Type B pancreatic cell (in vitro differentiated cells): ENCODE measurements at regions not wholly inside any gene's neighbourhood (a gene's known extent, or its start where the extent isn't known, plus 50 kb on each side); places are given as distances from the start of the nearest gene placed in this dataset.

ENCODE experiments used
- DNase-seq: peaks from one replicate; pipeline ENCODE4 v3.0.0; 2021; ENCODE audit warnings: mixed read lengths; ENCODE audit not compliant: unreplicated experiment; ENCODE audit errors: extremely low spot score
- H3K27ac Mint-ChIP-seq: 2 replicates; pipeline ENCODE4 v1.8.0; 2021; ENCODE audit warnings: mild to moderate bottlenecking, mixed read lengths
- H3K27me3 Mint-ChIP-seq: 2 replicates; pipeline ENCODE4 v1.8.0; 2021; ENCODE audit warnings: mixed read lengths
- H3K36me3 Mint-ChIP-seq: 2 replicates; pipeline ENCODE4 v1.8.0; 2021; ENCODE audit warnings: mixed read lengths
- H3K4me1 Mint-ChIP-seq: one replicate; pipeline ENCODE4 v1.8.0; 2021; ENCODE audit warnings: mixed read lengths; ENCODE audit not compliant: unreplicated experiment
- H3K4me3 Mint-ChIP-seq: 2 replicates; pipeline ENCODE4 v1.8.0; 2021; ENCODE audit warnings: mild to moderate bottlenecking, mixed read lengths
- H3K9me3 Mint-ChIP-seq: 2 replicates; pipeline ENCODE4 v1.8.0; 2021; ENCODE audit warnings: mixed read lengths
- CTCF ChIP-seq: fragments of 200-600 bp; sonication (generic); conservative IDR thresholded peaks from 2 replicates; pipeline ENCODE4 v1.5.0; 2021; ENCODE audit warnings: antibody characterized with exemption, mild to moderate bottlenecking

GRCh38 chr21:14712121-14712715, 166.1 kb upstream of the SAMSN1 start:
- H3K36me3 Mint-ChIP-seq: no peaks in the 10 kb centered on the region
- TF ChIP-seq CTCF: no peak
- no peaks in the 10 kb centered on the region for H3K27me3 Mint-ChIP-seq
- no peak for DNase-seq
- H3K4me1 Mint-ChIP-seq: no peaks in the 10 kb centered on the region
- H3K9me3 Mint-ChIP-seq: peaks cover 25% of the 10 kb centered on the region
- peak overlapping the region; percentile 27 for H3K27ac Mint-ChIP-seq
- peak overlapping the region; percentile 1 for H3K4me3 Mint-ChIP-seq

DNA sequence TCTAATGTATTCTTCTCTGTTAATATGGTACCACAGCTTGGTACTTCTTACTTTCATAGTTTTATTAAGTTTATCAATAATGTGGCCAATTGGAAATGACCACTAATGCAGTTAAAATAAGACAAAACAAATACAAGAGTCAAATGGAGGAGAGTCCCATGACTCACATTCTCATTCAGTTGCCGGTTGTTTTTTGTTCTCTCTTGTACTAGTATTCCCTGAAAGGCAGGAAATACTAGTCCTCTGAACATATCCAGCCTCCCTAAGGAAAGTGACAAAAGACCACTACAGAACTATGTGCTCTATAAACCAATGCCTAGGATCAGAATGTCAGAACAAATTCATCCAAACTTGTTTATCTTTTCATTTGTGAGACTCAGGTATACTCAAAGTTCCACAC, 165.2 kb upstream of the SAMSN1 start:
- H3K27ac Mint-ChIP-seq: no peak overlapping the region

DNA sequence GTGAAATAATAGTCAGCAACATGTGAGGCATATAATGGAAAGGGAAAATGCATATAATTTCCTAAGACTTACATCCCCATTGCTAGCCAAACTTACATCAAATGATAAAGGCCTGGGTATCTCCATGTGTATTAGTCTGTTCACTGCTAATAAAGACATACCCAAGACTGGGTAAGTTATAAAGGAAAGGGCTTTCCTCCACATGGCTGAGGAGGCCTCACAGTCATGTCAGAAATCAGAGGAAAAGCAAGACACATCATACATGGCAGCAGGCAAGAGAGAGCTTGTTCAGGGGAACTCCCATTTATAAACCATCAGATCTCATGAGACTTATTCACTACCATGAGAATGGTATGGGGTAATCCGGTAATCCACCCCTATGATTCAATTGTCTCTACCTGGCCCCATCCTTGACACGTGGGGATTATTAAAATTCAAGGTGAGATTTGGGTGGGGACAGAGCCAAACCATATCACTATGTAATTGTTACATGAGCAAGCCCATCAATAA, 161.5 kb upstream of the SAMSN1 start:
- Mint-ChIP-seq H3K9me3 (peaks cover 11% of the 10 kb centered on the region), H3K4me3 (no peak overlapping the region), H3K36me3 (no peaks in the 10 kb centered on the region), H3K27ac (no peak overlapping the region), H3K27me3 (no peaks in the 10 kb centered on the region), H3K4me1 (no peaks in the 10 kb centered on the region)
- no peak for TF ChIP-seq CTCF
- DNase-seq: no peak

More for the DNA sequence above, 165.2 kb upstream of the SAMSN1 start:
- H3K36me3 Mint-ChIP-seq: no peaks in the 10 kb centered on the region
- H3K27me3 Mint-ChIP-seq: no peaks in the 10 kb centered on the region
- H3K4me3 Mint-ChIP-seq: no peak overlapping the region
- no peaks in the 10 kb centered on the region for H3K4me1 Mint-ChIP-seq
- H3K9me3 Mint-ChIP-seq: peaks cover 25% of the 10 kb centered on the region
- DNase-seq: no peak
- TF ChIP-seq CTCF: no peak

- H3K4me1 Mint-ChIP-seq: no peaks in the 10 kb centered on the region
- no peak for TF ChIP-seq CTCF
- H3K36me3 Mint-ChIP-seq: no peaks in the 10 kb centered on the region
- peaks cover 5% of the 10 kb centered on the region for H3K9me3 Mint-ChIP-seq
- no peak overlapping the region for H3K4me3 Mint-ChIP-seq
- H3K27me3 Mint-ChIP-seq: no peaks in the 10 kb centered on the region
- H3K27ac Mint-ChIP-seq: no peak overlapping the region
- DNase-seq: no peak
Measured at GRCh38 chr21:14706712-14707510, 160.8 kb upstream of the SAMSN1 start.

GRCh38 chr21:14699433-14700407, 153.6 kb upstream of the SAMSN1 start:
- Mint-ChIP-seq H3K27me3 (no peaks in the 10 kb centered on the region), H3K27ac (no peak overlapping the region), H3K36me3 (no peaks in the 10 kb centered on the region), H3K9me3 (no peaks in the 10 kb centered on the region), H3K4me1 (no peaks in the 10 kb centered on the region), H3K4me3 (no peak overlapping the region)
- no peak for DNase-seq
- no peak for TF ChIP-seq CTCF
